HG03342 (cell line): ENCODE measurements at regions not wholly inside any gene's neighbourhood (a gene's known extent, or its start where the extent isn't known, plus 50 kb on each side); places are given as distances from the start of the nearest gene placed in this dataset.
"Not testable (repeated sequence)": the region's sequence is repeated elsewhere in the genome, so short reads cannot be mapped to it uniquely, and the experiment has no call there.

ENCODE experiments used
- ATAC-seq: cut with Tn5 transposase; IDR thresholded peaks from one replicate; pipeline ENCODE4 v1.9.1; 2021; ENCODE audit warnings: mild to moderate bottlenecking, moderate library complexity; ENCODE audit not compliant: unreplicated experiment

- no peak for ATAC-seq
Measured at GRCh38 chr13:28574617-28575142, 79.8 kb upstream of the FLT1 start.

GRCh38 chr13:28573595-28574373 is 78.9 kb upstream of the FLT1 start:
- ATAC-seq = no peak

- no peak for ATAC-seq
Measured at GRCh38 chr13:28572871-28573270, 77.9 kb upstream of the FLT1 start.

- not testable (repeated sequence) for ATAC-seq
Measured at GRCh38 chr13:28570356-28570755, 75.4 kb upstream of the FLT1 start.

DNA sequence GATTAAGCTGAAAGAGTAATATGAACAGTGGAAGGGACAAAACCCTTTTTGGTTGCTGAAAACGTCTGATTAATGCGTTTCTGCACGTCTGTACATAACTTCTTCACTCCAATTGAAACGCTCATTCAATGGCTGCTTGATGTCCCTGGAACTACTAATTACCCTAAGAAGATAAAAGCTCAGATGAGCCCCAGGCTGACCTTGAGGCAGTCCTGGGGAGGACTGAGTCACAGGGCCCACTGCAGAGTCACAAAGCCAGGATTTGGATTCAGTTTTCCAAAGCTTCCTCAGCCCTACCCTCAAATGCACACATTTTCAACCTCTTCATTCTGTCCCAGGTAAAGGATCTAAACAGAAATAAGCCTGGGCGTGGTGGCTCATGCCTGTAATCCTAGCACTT is 75.0 kb upstream of the FLT1 start:
- ATAC-seq = no peak

GRCh38 chr13:28568286-28568685 is 73.4 kb upstream of the FLT1 start:
- peak; percentile 53 for ATAC-seq

DNA sequence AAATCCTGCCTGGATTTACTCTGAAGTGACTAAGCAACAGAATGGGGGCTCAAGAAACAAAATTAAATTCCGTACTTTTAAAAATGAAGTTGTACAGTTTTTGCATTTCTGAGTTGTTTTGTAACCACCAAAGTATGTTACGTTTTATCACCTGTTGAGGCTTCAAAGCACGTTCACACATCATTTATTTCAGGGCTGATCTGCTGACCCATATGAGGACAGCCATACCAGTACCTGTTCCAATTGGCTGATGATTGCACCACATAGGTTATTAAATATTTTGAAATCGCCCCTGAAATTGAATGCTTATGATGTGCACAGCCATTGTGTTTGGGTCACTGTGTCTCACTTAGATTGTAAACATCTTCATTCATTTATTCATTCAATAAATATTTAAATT is 72.0 kb upstream of the FLT1 start:
- ATAC-seq = no peak

GRCh38 chr13:28566283-28566682 is 71.4 kb upstream of the FLT1 start:
- no peak for ATAC-seq

DNA sequence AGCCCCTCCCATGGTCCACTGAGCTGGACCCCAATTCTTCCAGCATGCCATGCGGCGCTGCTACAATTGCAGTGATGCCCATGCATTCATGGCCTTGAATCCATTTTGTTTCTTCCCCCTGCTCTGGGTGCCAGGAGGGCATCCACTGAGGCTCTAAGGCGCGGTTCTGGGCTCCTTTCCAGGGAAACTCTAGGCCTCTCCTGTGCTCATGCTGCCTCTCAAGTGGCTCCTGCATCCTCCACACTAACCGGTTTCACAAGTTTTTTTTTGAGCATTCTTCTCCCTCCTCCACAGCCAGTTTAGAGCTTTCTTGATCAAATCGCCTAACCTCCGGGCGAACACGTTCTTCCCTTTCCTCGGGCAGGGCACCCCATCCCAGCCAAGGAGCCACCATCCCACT is 69.1 kb upstream of the FLT1 start:
- no peak for ATAC-seq

- ATAC-seq = no peak
Measured at GRCh38 chr13:28563609-28564008, 68.7 kb upstream of the FLT1 start.

GRCh38 chr13:28560612-28561011 is 65.7 kb upstream of the FLT1 start:
- no peak for ATAC-seq

GRCh38 chr13:28559636-28560259 is 64.8 kb upstream of the FLT1 start:
- ATAC-seq = no peak

DNA sequence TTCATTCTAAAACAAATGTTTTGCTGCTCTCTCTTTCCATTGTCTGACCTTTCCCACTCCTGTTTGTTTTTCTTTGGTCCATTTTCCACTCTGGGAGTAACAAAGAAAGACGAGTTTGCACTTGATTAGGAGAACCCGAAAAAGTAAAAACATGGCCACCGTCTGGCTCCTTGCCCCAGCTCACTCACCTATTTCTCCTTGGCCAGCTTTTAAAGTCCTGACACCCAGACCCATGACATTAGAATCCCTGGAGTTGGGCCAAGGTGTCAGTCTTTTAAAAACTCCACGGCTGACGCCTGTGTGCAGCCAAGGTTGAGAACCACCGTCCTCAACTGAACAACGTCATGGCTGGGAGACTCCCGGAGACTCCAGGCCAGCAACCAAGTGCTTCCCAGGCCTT is 63.6 kb upstream of the FLT1 start:
- no peak for ATAC-seq

GRCh38 chr13:28557725-28558520 is 63.0 kb upstream of the FLT1 start:
- ATAC-seq = no peak

- no peak for ATAC-seq
Measured at GRCh38 chr13:28555096-28555495, 60.2 kb upstream of the FLT1 start.

DNA sequence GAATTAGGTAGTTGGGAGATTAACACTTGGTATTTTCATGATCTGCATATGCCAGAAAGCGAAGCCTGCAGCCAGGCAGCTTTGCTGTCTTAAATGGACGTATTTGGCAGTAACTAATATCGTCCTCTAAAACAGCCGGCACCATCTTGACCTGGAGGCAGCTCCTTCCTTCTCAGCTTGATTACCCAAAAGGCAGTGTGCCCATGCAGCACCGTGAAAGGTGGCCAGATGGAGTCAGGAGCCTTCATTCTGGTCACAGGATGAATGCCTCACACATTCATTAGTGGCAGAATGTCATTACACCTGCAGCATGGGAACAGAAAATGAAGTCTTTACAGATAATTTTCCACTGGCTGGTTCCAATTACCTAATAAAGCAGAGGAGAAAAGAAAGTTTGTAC is 59.0 kb upstream of the FLT1 start:
- no peak for ATAC-seq

GRCh38 chr13:28552288-28552687 is 57.4 kb upstream of the FLT1 start:
- no peak for ATAC-seq

DNA sequence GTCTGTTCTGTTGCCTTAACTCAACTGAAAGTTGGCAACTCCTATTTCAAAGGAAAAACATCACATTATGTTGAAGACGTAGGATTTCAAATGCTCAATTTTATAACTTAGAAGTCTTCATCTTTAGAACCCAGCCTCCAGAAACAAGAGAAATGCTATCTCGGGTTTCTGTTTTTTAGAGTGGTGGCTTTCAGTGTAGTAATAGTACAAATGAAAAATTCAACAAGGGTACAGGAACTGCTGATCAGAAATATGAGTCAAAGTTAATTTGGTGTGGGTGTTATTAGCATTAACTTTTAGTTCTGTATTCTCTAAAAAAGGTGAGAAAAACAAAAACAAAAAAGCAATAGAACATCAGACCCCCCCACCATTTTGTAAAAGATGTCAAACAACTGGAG is 56.6 kb upstream of the FLT1 start:
- no peak for ATAC-seq

- no peak for ATAC-seq
Measured at GRCh38 chr13:28550721-28551497, 56.0 kb upstream of the FLT1 start.

- ATAC-seq = no peak
Measured at GRCh38 chr13:28550091-28550490, 55.2 kb upstream of the FLT1 start.

- ATAC-seq = no peak
Measured at GRCh38 chr13:28548872-28549271, 53.9 kb upstream of the FLT1 start.
